ENCODE measurements at regions not wholly inside any gene's neighbourhood (a gene's known extent, or its start where the extent isn't known, plus 50 kb on each side); places are given as distances from the start of the nearest gene placed in this dataset.

DNA sequence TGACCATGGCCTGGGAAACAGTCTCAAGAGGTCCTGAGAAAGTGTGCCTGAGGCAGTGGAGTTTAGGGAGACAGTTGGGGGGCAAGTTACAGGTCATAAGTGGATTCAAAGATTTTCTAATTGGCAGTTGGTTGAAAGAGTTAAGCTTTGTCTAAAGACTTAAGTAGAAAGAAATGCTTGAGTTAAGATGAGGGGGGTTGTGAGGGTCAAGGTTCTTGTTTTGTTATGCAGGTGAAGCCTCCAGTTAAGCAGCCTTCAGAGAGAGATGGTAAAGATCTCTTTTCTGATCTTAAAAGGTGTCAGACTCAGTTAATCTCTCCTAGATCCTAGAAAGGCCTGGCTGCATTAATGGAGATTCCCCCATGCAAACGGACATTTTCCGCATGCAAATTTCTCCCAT, 356.3 kb upstream of the C2CD4B start:
- DNase-seq: no peak
- ATAC-seq (ENCODE audit: low read depth): no peak
- Histone ChIP-seq H3K9ac (ENCODE audit: low read length) (no peak overlapping the region), H4K20me1 (ENCODE audit: control insufficient read depth, insufficient read depth, low read length, poor library complexity, severe bottlenecking) (no peaks in the 10 kb centered on the region), H3K27ac (ENCODE audit: low read length in 2 of 2) (no peak overlapping the region), H3K9me3 (ENCODE audit: control extremely low read depth in 1 of 3, control insufficient read depth in 2 of 3, insufficient read depth in 1 of 3, low read length in 2 of 3) (no peaks in the 10 kb centered on the region), H3K4me1 (ENCODE audit: control insufficient read depth in 2 of 2, insufficient read depth in 2 of 2, low read length in 2 of 2) (no peaks in the 10 kb centered on the region), H3K27me3 (replicated peaks in 1 of 4; ENCODE audit: control extremely low read depth in 1 of 4, control insufficient read depth in 3 of 4, insufficient read depth in 4 of 4, low read length in 3 of 4) (peaks cover 0 to 7% (median 0%) of the 10 kb centered on the region in 4 experiments), H3K4me3 (ENCODE audit: control extremely low read depth in 1 of 5, extremely low read depth in 1 of 5, insufficient read depth in 1 of 5, low read depth in 2 of 5, low read length in 4 of 5) (no peak overlapping the region), H3K79me2 (ENCODE audit: control insufficient read depth, insufficient read depth, low read length) (no peaks in the 10 kb centered on the region), H2AFZ (ENCODE audit: insufficient read depth, low read depth, low read length, poor library complexity, severe bottlenecking) (no peak overlapping the region), H3K36me3 (replicated peaks in 1 of 2; ENCODE audit: control extremely low read depth in 1 of 2, control insufficient read depth in 1 of 2, extremely low read depth in 1 of 2, insufficient read depth in 2 of 2, low read length in 1 of 2) (no peaks in the 10 kb centered on the region), H3K4me2 (replicated peaks; ENCODE audit: low read depth, low read length, poor library complexity, severe bottlenecking) (no peak overlapping the region)
- H3K27ac Mint-ChIP-seq: no peak overlapping the region
- no CpG with 5 or more reads among the region's 2 CpGs for WGBS (ENCODE audit: insufficient coverage)
- peaks cover 35% of the 10 kb centered on the region for H3K27me3 Mint-ChIP-seq
- intact Hi-C loops (cut with micrococcal nuclease): no loop called here
- H3K9me3 Mint-ChIP-seq (ENCODE audit: insufficient read depth): no peaks in the 10 kb centered on the region
- POLR2A ChIA-PET: no interaction called here
- CTCF ChIA-PET: no interaction called here
- TF ChIP-seq EZH2 (IDR thresholded peaks at IDR 0.05; ENCODE audit: borderline replicate concordance, insufficient read depth, low read depth, low read length, poor library complexity, severe bottlenecking): no peak
- TF ChIP-seq, protein P1, sequence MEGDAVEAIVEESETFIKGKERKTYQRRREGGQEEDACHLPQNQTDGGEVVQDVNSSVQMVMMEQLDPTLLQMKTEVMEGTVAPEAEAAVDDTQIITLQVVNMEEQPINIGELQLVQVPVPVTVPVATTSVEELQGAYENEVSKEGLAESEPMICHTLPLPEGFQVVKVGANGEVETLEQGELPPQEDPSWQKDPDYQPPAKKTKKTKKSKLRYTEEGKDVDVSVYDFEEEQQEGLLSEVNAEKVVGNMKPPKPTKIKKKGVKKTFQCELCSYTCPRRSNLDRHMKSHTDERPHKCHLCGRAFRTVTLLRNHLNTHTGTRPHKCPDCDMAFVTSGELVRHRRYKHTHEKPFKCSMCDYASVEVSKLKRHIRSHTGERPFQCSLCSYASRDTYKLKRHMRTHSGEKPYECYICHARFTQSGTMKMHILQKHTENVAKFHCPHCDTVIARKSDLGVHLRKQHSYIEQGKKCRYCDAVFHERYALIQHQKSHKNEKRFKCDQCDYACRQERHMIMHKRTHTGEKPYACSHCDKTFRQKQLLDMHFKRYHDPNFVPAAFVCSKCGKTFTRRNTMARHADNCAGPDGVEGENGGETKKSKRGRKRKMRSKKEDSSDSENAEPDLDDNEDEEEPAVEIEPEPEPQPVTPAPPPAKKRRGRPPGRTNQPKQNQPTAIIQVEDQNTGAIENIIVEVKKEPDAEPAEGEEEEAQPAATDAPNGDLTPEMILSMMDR (IDR thresholded peaks at IDR 0.05): no peak
- H3K4me1 Mint-ChIP-seq: no peaks in the 10 kb centered on the region
- no peak overlapping the region for H3K4me3 Mint-ChIP-seq

DNA sequence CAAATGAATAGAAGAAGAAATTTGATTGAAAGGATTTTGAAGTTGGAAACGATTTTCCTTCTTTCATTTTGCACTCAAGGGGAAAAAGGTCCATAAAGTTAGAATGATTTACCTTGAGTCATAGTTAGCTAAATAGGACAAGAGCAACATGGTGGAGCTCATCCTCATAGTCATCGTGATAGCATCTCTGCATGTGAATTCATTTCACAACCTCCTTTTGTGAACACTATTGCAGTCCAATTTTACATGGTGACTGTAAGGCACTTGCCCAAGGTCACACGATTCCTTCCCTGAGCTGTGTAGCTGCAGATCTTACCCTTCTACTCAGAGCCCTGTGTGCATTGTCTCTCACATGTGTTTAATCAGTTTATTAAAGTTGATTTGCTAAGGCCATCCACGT, 359.8 kb upstream of the C2CD4B start:
- no peaks in the 10 kb centered on the region for H3K36me3 ChIP-seq (replicated peaks in 1 of 2; ENCODE audit: control extremely low read depth in 1 of 2, control insufficient read depth in 1 of 2, extremely low read depth in 1 of 2, insufficient read depth in 2 of 2, low read length in 1 of 2)
- H3K4me1 Mint-ChIP-seq: no peaks in the 10 kb centered on the region
- no peak overlapping the region for H3K4me2 ChIP-seq (replicated peaks; ENCODE audit: low read depth, low read length, poor library complexity, severe bottlenecking)
- H2AFZ ChIP-seq (ENCODE audit: insufficient read depth, low read depth, low read length, poor library complexity, severe bottlenecking): no peak overlapping the region
- H3K4me3 ChIP-seq (ENCODE audit: control extremely low read depth in 1 of 5, extremely low read depth in 1 of 5, insufficient read depth in 1 of 5, low read depth in 2 of 5, low read length in 4 of 5): no peak overlapping the region
- no peak overlapping the region for H3K9ac ChIP-seq (ENCODE audit: low read length)
- H4K20me1 ChIP-seq (ENCODE audit: control insufficient read depth, insufficient read depth, low read length, poor library complexity, severe bottlenecking): no peaks in the 10 kb centered on the region
- H3K27me3 Mint-ChIP-seq: peaks cover 27% of the 10 kb centered on the region
- CTCF ChIA-PET: no interaction called here
- peaks cover 0 to 7% (median 0%) of the 10 kb centered on the region in 4 experiments for H3K27me3 ChIP-seq (replicated peaks in 1 of 4; ENCODE audit: control extremely low read depth in 1 of 4, control insufficient read depth in 3 of 4, insufficient read depth in 4 of 4, low read length in 3 of 4)
- no peaks in the 10 kb centered on the region for H3K79me2 ChIP-seq (ENCODE audit: control insufficient read depth, insufficient read depth, low read length)
- no peak overlapping the region for H3K27ac ChIP-seq (ENCODE audit: low read length in 2 of 2)
- POLR2A ChIA-PET: no interaction called here
- DNase-seq (no peak), ATAC-seq (ENCODE audit: low read depth) (no peak)
- no peak overlapping the region for H3K4me3 Mint-ChIP-seq
- H3K9me3 ChIP-seq (ENCODE audit: control extremely low read depth in 1 of 3, control insufficient read depth in 2 of 3, insufficient read depth in 1 of 3, low read length in 2 of 3): no peaks in the 10 kb centered on the region
- no peak overlapping the region for H3K27ac Mint-ChIP-seq
- no peaks in the 10 kb centered on the region for H3K9me3 Mint-ChIP-seq (ENCODE audit: insufficient read depth)
- WGBS (ENCODE audit: insufficient coverage): 100% methylated on average over 1 of the region's 4 CpGs
- intact Hi-C loops (cut with micrococcal nuclease): no loop called here
- H3K4me1 ChIP-seq (ENCODE audit: control insufficient read depth in 2 of 2, insufficient read depth in 2 of 2, low read length in 2 of 2): no peaks in the 10 kb centered on the region
- no peak for TF ChIP-seq EZH2 (IDR thresholded peaks at IDR 0.05; ENCODE audit: borderline replicate concordance, insufficient read depth, low read depth, low read length, poor library complexity, severe bottlenecking)
- TF ChIP-seq, protein P1 (IDR thresholded peaks at IDR 0.05): no peak

Data from B cell (primary cell).